NCI-H1092 (cell line): ENCODE measurements at regions not wholly inside any gene's neighbourhood (a gene's known extent, or its start where the extent isn't known, plus 50 kb on each side); places are given as distances from the start of the nearest gene placed in this dataset.
"Not testable (repeated sequence)": the region's sequence is repeated elsewhere in the genome, so short reads cannot be mapped to it uniquely, and the experiment has no call there.

Experiments used
- DNase-seq: peaks from one replicate; lab custom pipeline; 2025; lab: John Stamatoyannopoulos, UW

DNA sequence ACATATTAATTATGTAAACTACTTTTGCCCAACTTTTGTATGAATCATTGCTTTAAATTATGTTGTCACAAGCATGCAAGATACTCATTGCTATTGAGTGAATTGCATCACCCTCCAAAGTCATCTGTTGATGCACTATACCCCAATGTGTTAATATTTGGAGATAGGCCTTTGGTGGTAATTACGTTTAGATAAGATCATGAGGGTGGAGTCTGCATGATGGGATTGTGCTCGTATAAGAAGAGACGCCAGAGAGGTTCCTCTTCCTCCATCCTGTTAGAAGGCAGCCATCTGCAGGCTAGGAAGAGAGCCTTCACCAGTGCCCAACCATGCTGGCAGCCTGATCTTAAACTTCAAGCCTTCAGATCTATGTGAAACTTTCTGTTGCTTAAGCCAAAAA lies 95.3 kb upstream of the MAGI2 start:
- no peak for DNase-seq

DNA sequence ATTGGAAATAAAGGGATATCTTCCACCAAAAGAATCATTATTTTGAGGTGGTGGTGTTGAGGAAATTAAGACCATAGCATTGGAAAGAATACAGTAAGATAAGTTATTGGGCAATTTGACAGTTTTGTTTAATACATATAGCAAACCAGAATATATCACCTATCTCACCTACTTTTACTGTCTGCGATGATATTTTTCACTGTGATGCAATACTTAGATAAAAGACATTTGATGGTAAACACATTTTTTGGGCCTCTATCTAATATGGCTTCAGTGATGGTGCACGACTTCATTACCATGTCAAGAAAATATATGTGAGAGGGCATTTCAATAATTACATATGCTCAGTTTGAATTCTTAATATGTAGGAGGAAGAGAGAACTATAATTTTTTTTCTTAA lies 93.7 kb upstream of the MAGI2 start:
- DNase-seq: no peak

DNA sequence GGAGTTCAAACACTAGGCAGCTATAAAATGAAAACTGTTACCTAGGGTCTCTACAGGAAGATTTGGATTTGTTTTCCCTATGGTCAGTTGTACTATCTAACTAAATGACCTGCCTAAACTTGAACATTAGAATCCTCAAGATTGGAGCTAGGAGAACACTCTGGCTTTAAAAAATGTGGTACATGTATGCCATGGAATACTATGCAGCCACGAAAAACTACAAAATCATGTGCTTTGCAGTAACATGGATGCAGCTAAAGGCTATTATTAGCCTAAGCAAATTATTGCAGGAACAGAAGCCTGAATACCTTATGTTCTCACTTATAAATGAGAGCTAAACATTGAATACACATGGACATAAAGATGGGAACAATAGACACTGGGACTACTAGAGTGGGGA lies 87.1 kb upstream of the MAGI2 start:
- no peak for DNase-seq

DNA sequence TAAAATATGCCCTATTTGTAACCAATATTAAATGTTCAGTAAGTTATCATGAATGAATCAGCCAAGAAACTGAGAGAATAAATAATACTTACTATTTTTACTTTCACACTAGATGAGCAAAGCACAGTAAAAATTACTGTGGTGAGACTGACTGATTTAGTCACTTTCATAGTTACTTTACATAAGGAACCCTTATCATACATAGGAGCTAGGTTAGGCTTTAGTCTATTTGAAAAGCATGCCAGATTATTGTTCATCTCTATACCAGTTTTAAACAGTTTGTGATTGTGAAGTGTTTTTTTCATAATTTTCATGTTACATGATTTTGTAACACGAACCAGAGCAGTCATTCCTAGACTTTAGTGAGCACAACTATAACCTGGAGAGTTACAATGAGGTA lies 80.7 kb upstream of the MAGI2 start:
- no peak for DNase-seq

DNA sequence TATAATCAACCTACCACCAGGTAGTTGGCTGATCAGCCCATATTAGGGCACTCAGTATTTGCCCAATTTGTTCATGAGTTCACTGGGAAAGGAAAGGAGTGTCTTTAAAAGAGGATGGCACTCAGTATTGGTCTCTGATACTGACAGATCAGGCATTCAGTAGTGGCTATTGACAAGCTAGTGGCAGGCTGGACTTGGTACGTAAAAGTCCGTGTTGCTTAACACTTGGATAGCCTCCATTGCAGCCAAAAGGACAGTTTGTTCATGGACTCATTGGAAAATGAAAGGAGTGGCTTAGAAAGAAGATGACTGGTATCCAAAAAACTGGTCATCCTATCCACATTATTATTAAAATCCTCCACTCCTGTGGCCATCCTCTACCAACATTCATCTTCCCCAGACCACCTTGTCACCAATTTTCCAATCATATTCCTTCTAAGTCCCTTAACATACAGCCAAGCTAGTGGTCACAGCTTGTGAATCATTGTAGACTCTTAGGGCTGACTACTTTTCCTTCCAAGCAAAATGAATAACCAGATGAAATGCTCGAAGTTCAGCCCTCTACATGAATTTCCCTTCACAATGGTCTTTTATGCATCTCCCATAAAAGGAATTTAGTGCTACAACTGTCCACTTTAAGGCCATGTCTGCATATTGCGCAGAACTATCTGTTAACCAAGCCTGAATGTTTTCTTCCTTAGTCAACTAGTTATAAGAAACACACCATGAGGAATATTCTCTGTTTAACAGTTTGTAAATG lies 78.6 kb upstream of the MAGI2 start:
- DNase-seq: no peak

DNA sequence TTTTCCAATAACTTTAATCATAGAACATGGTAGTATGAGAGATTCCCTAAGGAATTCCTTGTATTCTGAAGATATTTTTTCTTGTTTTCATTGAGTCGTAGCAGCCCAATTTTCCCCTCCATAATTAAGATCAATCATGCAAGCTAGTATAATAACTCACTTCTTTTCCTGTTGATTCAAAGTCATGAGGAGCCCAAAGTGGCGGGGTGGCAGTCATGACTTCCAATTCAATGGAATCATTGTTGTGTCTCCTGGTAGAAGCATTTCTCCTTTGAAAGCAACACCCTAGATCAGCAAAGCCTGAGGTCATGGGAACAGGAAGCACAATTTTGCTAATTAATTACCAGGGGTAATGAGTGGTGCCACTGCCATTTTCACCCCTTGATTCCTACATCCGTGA lies 77.6 kb upstream of the MAGI2 start:
- no peak for DNase-seq

DNA sequence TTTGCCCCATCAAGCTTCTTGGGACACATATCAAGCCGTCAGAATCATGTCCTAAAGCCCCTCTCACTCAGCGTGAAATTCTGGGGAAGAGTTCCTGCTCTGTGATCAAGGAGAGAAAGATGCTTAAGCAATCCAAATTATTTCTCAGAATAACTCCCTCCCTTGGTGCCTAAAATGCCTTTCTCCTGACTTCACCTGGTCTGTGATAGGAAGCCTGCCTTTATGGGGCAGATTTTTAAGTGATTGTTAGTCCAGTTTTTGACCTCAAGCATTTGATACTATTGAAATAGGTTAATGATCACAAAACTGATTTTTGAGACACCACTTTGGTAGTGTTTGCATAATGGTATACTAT lies 76.4 kb upstream of the MAGI2 start:
- no peak for DNase-seq

DNA sequence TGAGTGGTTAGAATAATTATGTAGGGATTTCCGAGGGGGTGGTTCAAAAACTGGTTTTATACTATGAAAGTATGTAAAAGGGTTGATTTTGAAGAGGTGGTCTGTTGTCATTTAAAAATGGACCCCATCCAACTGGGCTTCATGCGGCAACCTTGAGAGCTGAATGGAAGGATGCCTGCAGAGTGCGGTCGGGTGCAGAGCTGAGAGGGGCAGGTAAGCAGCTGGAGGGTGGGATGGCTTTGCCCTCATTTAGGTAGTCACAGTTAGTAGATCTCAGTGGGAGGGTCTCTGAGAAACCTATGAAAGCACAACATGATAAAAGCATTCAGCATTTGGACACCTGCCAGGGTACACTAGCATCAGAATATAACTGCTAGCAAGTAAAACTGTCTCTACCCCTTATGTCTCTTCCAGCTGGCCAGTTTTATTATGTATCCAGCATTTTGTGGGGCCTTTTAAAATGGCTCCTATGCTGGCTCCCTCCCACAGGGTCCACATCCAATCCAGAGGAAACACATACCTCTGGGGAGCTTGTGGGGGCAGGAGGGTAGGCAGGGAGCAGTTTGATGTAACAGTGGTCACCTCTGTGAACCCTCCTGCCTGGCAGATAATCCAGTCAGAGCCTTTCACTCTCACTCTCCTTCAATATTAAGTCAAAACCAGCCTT lies 75.9 kb upstream of the MAGI2 start:
- DNase-seq: no peak

DNA sequence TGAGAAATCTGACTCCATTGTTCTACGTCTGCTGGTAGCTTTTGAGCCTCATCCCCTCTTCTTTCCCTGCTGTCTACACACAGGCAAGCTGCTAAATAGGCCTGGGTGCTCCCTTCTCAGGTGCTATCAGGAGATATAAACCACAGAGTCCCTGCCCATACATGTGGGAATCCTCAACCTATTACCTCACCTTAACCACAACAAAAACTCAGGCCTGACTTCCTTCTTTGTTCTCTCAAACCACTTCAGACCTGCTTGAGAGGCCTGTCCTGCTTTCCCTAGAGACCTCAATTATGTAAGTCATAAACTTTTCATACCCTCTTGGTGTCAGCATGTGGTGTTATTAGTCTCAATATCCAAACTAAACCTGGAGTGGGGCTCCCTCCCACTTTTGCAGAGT lies 75.0 kb upstream of the MAGI2 start:
- no peak for DNase-seq

DNA sequence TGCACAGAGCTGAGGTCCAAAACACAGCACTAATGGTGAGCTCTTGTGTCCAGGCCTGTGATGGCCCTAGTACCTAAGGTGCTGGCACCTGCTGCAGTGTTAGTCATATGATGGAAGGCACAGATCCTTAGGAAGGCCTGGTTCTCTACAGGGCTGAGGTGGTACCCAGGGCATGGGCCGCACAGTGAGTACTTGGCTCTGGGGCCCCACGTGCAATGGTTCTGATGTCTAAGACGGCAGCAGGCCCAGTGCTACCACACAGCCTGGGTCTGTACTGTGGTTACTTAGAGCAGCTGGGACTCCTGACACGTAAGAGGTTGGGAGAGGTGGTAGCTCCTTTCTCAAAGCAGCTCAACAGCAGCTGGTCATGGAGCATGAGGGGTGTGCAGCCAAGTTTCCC lies 70.6 kb upstream of the MAGI2 start:
- no peak for DNase-seq

DNA sequence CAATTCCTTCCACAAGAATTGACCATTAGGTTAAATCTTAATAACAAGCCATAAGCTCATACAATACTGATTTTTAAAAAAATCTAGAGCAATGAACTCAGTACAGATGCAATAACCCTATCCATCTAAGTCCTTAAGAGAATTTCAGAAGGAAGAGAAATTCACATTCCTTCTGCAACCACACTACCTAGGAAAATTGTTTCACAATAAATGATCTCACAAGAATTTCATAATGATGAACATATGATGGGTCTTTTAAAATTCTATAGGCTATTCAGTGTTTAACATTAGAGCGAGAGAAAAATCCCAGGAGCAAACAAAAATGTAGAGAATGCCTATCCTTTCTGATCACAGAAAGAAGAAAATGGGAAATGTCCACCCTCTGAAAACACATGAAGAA lies 70.0 kb upstream of the MAGI2 start:
- DNase-seq: no peak

DNA sequence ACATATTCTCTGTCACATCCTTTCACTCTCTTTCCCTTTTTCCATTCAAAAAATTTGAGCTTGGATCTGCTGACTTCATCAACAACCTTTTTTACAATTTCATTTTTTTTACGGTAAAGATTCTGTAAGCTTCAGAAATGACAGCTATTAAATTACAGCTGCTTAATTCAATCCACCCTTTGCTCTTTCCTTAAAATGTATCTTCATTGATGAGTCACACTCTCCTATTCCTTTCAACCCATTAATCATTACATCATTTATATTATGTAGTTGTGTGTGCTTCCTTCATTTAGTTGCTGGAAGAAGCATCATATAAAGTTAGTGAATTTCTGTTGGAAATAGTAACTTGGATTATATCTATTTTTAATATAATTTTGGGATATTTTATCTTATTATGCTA lies 67.1 kb upstream of the MAGI2 start:
- no peak for DNase-seq

DNA sequence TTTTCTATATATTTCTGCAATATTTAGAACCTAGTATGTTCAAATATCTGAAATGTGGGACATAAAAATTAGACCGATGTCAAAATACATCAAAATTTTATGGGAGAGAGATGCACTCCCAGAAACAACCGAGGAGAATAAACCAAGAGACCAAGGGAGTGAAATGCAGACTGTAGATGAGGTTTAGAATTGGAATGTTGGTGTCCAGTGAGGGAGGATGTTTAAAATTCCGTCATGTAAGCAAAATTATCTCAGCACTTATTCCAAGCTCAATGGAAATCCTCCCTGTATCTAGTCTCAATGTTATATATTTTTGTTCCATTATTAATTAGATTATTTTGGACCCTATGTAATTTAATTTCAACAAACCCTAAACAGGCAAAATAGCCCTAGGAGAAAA lies 61.9 kb upstream of the MAGI2 start:
- no peak for DNase-seq

DNA sequence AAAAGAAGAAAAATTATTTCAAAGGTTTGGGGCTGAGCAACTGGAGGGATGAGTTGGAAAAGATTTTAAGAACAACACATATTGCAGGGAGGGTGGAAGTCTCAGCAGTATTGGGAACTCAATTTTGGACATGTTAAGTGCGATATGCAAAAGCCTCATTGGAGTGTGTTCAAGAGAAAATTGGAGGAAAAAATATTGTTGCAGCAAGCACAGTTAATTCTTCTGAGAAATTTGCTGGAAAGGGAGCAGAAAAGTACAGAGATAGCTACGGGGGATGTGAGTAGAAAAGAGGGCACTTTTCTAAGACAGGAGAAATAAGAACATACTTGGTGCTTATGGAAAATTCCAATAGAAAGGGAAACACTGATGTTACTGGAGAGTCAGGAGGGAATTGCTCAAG lies 59.8 kb upstream of the MAGI2 start:
- DNase-seq: no peak

DNA sequence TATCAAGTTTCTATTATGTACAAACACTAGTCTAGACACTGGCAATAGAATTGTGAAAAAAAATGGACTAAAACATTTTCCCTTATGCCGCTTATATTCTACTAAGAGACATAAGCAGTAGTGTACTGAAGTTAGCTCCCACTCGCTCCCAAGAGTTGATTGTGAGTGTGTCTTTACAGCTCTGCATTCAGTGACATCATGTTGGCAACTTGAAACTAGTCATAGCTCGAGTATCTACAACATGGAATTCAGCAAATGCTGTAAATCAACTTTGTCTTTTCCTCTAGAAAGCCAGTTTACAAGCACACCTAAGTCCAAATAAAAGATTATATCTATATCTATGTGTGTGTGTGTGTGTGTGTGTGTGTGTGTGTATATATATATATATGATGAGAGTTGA lies 58.8 kb upstream of the MAGI2 start:
- no peak for DNase-seq

DNA sequence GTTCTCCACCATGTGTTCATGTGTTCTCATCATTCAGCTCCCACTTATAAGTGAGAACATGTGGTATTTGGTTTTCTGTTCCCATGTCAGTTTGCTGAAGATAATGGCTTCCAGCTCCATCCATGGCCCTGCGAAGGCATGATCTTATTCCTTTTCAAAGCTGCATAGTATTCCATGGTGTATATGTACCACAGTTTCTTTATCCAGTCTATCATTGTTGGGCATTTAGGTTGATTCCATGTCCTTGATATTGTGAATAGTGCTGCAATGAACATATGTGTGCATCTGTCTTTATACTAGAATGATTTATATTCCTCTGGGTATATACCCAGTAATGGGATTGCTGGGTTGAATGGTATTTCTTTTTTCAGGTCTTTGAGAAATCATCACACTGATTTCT lies 57.6 kb upstream of the MAGI2 start:
- not testable (repeated sequence) for DNase-seq

DNA sequence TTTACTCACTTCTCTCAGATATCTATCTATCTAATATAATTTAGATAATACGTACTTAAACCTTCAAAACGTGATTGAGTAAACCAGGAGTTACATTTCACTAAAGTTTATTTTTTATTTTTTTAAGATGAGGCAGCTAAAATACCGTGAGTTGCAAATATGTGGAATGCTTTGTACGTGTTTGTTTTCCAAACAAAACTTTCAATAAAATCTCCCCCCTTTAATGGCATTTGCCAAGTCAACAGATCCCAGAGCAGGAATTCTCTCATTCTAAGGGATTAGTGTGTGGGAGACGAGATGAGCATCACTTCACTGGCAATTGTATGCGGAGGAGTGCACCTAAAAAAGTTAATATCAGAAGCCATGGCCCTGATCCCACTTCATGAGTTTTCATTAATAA lies 53.7 kb upstream of the MAGI2 start:
- no peak for DNase-seq

DNA sequence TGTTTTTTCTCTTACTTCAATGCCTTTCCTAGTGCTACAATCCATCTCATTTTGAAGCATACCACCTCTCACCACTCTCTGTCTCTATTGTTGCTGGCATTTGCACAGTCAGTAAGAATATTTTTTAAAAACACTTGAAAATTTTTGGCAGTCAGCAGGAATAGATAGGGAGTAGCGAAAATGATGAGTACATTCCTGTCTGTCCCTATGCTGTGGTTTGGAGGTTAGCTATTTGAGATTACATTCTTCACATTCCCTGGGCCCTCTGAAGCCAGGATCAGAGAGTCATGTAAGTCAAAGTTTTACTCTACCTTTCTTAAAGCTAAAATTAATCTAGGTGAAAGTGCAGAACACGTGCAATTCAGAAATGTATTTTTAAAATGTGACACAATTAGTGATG lies 53.0 kb upstream of the MAGI2 start:
- DNase-seq: no peak

DNA sequence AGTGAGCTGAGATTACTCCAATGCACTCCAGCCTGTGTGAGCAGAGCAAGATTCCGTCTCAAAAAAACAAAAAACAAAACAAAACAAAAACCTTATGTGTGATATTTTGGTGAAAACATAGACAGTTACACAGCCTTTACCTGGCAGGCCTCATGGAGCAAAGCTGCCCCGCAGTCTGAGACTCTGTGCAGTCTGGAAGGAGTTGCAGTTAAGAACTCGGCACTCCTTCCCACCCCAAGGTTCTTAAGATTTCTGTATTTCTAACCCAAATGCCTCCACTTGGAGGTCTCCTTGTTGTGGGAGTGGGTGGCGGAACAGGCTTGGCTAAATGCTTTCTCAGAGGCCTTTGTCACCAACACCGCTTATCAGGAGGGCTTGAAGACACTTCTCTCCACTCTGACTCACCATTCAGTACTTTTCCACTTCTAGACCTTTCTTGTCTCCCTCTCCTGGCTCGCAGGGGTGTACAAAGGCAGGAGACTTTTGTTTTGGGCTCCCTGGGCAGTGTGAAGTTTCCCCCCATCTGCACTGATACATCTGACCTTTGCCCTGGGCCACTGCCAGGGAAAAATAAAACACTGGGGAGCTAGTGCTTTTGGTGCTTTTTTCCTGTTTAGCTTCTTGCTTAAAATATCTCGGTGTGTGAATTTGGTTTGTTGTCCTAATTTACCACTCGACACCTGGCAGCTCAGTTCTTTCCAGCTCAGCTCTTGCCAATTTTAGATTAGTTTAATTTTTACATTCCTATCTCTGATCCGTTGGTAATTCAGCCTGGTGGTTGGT lies 51.3 kb upstream of the MAGI2 start:
- no peak for DNase-seq
